Keratinocyte (primary cell): ENCODE measurements at regions not wholly inside any gene's neighbourhood (a gene's known extent, or its start where the extent isn't known, plus 50 kb on each side); places are given as distances from the start of the nearest gene placed in this dataset.

ENCODE experiments used
- DNase-seq: peaks from one replicate; pipeline ENCODE4 v3.0.0-alpha.2; 2011; ENCODE audit warnings: low read depth, missing footprints, low spot score
- FAIRE-seq: peaks from 2 replicates; lab custom pipeline; 2011; peaks lifted over from hg19 to GRCh38; lab: Jason Lieb, UNC
- H2AFZ ChIP-seq: 2 replicates; pipeline ENCODE4 v1.6.0; 2012; ENCODE audit warnings: low read length, control low read depth, inconsistent platforms; ENCODE audit not compliant: control insufficient read depth
- H3K27ac ChIP-seq: 2 replicates; pipeline ENCODE4 v1.5.1; 2011; ENCODE audit warnings: low read length; ENCODE audit not compliant: control insufficient read depth, insufficient read depth
- H3K27me3 ChIP-seq: 3 replicates; pipeline ENCODE4 v1.6.0; 2011; ENCODE audit warnings: low read length; ENCODE audit not compliant: control insufficient read depth, insufficient read depth; ENCODE audit errors: extremely low read depth
- H3K36me3 ChIP-seq, 2 experiments: 2 replicates in 1 of 2; 3 replicates in 1 of 2; pipeline ENCODE4 v1.5.1; 2011; ENCODE audit warnings: low read length in 2 of 2, mild to moderate bottlenecking in 1 of 2; ENCODE audit not compliant: control insufficient read depth in 2 of 2, insufficient read depth in 2 of 2; ENCODE audit errors: extremely low read depth in 1 of 2
- H3K4me1 ChIP-seq: 3 replicates; pipeline ENCODE4 v1.5.1; 2011; ENCODE audit warnings: low read length; ENCODE audit not compliant: control insufficient read depth, insufficient read depth; ENCODE audit errors: extremely low read depth
- H3K4me2 ChIP-seq: 3 replicates; pipeline ENCODE4 v1.6.0; 2011; ENCODE audit warnings: low read depth, low read length; ENCODE audit not compliant: control insufficient read depth, insufficient read depth; ENCODE audit errors: extremely low read depth
- H3K4me3 ChIP-seq, 3 experiments: fragments of 200-600 bp in 1 of 3; sonication (generic) in 1 of 3; 2 replicates in 2 of 3; 3 replicates in 1 of 3; pipeline ENCODE4 v1.5.1; 2011 to 2016; ENCODE audit warnings: low read length in 3 of 3, mild to moderate bottlenecking in 3 of 3, control low read depth in 2 of 3, inconsistent platforms in 1 of 3, low read depth in 1 of 3, mixed read lengths in 1 of 3, mixed run types in 1 of 3, moderate library complexity in 1 of 3; ENCODE audit not compliant: control insufficient read depth in 2 of 3, insufficient read depth in 2 of 3; ENCODE audit errors: extremely low read depth in 1 of 3
- H3K79me2 ChIP-seq: 2 replicates; pipeline ENCODE4 v1.6.0; 2012; ENCODE audit warnings: low read length; ENCODE audit not compliant: control insufficient read depth, insufficient read depth
- H3K9ac ChIP-seq: 3 replicates; pipeline ENCODE4 v1.6.0; 2011; ENCODE audit warnings: low read length; ENCODE audit not compliant: control insufficient read depth, insufficient read depth; ENCODE audit errors: extremely low read depth
- H3K9me1 ChIP-seq: 3 replicates; pipeline ENCODE4 v1.6.0; 2011; ENCODE audit warnings: low read length; ENCODE audit not compliant: control insufficient read depth, insufficient read depth; ENCODE audit errors: extremely low read depth
- H3K9me3 ChIP-seq: 2 replicates; pipeline ENCODE4 v1.5.1; 2012; ENCODE audit warnings: low read depth, low read length; ENCODE audit not compliant: control insufficient read depth
- H4K20me1 ChIP-seq: 3 replicates; pipeline ENCODE4 v1.6.0; 2011; ENCODE audit warnings: low read length; ENCODE audit not compliant: control insufficient read depth, insufficient read depth; ENCODE audit errors: extremely low read depth
- CTCF ChIP-seq, 3 experiments: IDR thresholded peaks in 1 of 3; conservative IDR thresholded peaks in 1 of 3; optimal IDR thresholded peaks in 1 of 3; 2 replicates in 2 of 3; 3 replicates in 1 of 3; pipeline versions ENCODE3 to v1.5.1; 2011; ENCODE audit warnings: low read length in 3 of 3, mild to moderate bottlenecking in 3 of 3, moderate library complexity in 2 of 3, control low read depth in 1 of 3, inconsistent platforms in 1 of 3; ENCODE audit not compliant: insufficient read depth in 2 of 3; ENCODE audit errors: extremely low read depth in 1 of 3
- EZH2 ChIP-seq: IDR thresholded peaks from one replicate; pipeline ENCODE4 v1.6.1; 2012; ENCODE audit warnings: inconsistent platforms, mild to moderate bottlenecking, low read length, moderate library complexity
- dilution Hi-C: fragments of 300-500 bp; cut with MboI; formaldehyde crosslinking; loops from one replicate; pipeline ENCODE4 v1.7.0; 2020; ENCODE audit warnings: low sequenced_read_pairs; ENCODE audit not compliant: extremely low pct_ligation_motif_present

- Histone ChIP-seq H3K4me2 (no peak overlapping the region), H3K27me3 (no peaks in the 10 kb centered on the region), H3K36me3 (no peaks in the 10 kb centered on the region), H3K4me3 (no peak overlapping the region), H3K27ac (no peak overlapping the region), H3K9me3 (no peaks in the 10 kb centered on the region), H3K9ac (no peak overlapping the region), H4K20me1 (no peaks in the 10 kb centered on the region), H3K9me1 (no peaks in the 10 kb centered on the region), H3K79me2 (no peaks in the 10 kb centered on the region), H2AFZ (no peak overlapping the region), H3K4me1 (no peaks in the 10 kb centered on the region)
- TF ChIP-seq CTCF (optimal IDR thresholded peaks at IDR 0.05 in 1 of 3, IDR thresholded peaks at IDR 0.05 in 1 of 3, conservative IDR thresholded peaks at IDR 0.05 in 1 of 3; ENCODE audit: extremely low read depth in 1 of 3, insufficient read depth in 2 of 3, low read length in 3 of 3) (no peak), EZH2 (no peak)
- FAIRE-seq (no peak), DNase-seq (no peak)
- dilution Hi-C loops: no loop called here
These were observed 294.5 kb upstream of the LRRN1 start for GRCh38 chr3:3504686-3505085.

- TF ChIP-seq CTCF (optimal IDR thresholded peaks at IDR 0.05 in 1 of 3, IDR thresholded peaks at IDR 0.05 in 1 of 3, conservative IDR thresholded peaks at IDR 0.05 in 1 of 3; ENCODE audit: extremely low read depth in 1 of 3, insufficient read depth in 2 of 3, low read length in 3 of 3) (no peak), EZH2 (no peak)
- dilution Hi-C loops: no loop called here
- H3K27ac ChIP-seq: no peak overlapping the region
- H3K79me2 ChIP-seq: no peaks in the 10 kb centered on the region
- H3K9me3 ChIP-seq: no peaks in the 10 kb centered on the region
- H4K20me1 ChIP-seq: no peaks in the 10 kb centered on the region
- no peaks in the 10 kb centered on the region for H3K36me3 ChIP-seq
- H3K4me2 ChIP-seq: no peak overlapping the region
- no peak overlapping the region for H3K9ac ChIP-seq
- H3K9me1 ChIP-seq: no peaks in the 10 kb centered on the region
- FAIRE-seq (no peak), DNase-seq (no peak)
- no peaks in the 10 kb centered on the region for H3K4me1 ChIP-seq
- H2AFZ ChIP-seq: no peak overlapping the region
- no peaks in the 10 kb centered on the region for H3K27me3 ChIP-seq
- H3K4me3 ChIP-seq: no peak overlapping the region
These were observed 295.8 kb upstream of the LRRN1 start for GRCh38 chr3:3503411-3503810.
